ENCODE measurements at regions not wholly inside any gene's neighbourhood (a gene's known extent, or its start where the extent isn't known, plus 50 kb on each side); places are given as distances from the start of the nearest gene placed in this dataset.

DNA sequence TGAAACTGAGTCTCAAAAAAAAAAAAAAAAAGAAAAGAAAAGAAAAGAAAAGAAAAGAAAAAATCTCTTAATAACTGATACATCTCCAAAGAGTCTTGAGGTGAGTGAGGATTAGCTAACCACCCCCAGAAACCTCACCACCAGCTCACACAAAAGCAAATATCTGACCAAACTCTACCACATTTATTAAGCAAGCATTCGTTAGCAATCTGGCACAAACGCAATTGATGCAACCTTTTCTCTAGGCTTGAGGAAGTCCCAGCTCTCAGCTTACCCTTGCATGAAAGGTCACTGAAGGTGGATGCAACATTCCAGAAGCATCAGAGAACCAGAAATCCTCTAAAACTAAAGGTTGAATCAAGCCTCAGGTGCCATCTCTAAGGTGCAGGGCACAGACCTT lies 231.9 kb upstream of the BCOR start:
- DNase-seq = no peak
- Histone ChIP-seq H3K4me1 (no peaks in the 10 kb centered on the region), H3K4me3 (no peak overlapping the region), H3K36me3 (ENCODE audit: low read depth, missing control alignments) (no peaks in the 10 kb centered on the region), H3K9me3 (no peaks in the 10 kb centered on the region), H3K27ac (no peak overlapping the region), H3K27me3 (no peaks in the 10 kb centered on the region)
- WGBS, 2 donors = 87 to 92% methylated on average over 2 of the region's 2 CpGs
- TF ChIP-seq POLR2A (IDR thresholded peaks at IDR 0.05) = no peak
- TF ChIP-seq, protein P1, sequence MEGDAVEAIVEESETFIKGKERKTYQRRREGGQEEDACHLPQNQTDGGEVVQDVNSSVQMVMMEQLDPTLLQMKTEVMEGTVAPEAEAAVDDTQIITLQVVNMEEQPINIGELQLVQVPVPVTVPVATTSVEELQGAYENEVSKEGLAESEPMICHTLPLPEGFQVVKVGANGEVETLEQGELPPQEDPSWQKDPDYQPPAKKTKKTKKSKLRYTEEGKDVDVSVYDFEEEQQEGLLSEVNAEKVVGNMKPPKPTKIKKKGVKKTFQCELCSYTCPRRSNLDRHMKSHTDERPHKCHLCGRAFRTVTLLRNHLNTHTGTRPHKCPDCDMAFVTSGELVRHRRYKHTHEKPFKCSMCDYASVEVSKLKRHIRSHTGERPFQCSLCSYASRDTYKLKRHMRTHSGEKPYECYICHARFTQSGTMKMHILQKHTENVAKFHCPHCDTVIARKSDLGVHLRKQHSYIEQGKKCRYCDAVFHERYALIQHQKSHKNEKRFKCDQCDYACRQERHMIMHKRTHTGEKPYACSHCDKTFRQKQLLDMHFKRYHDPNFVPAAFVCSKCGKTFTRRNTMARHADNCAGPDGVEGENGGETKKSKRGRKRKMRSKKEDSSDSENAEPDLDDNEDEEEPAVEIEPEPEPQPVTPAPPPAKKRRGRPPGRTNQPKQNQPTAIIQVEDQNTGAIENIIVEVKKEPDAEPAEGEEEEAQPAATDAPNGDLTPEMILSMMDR (IDR thresholded peaks at IDR 0.05) = no peak
- intact Hi-C loops (cut with DNase I; ENCODE audit: low total_unique reads) = no loop called here

DNA sequence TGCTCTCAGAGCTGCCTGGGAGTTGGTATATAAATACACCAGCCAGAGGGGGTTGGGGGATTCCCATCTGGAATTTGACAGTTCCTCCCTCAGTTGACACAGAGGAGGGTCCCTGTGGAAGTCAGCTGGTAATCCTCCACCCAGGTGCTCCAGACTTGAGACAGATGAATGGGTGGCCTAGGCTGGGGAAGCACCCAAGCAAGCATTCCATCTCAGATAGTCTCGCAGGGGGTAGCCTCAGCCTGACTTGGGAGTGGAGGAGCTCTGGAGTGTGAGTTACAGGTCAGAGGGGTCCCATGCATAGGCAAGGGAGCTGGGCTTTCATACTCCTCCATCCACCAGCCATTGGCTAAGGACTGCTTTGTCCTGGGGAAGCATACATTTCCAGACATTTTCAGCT lies 229.3 kb upstream of the BCOR start:
- TF ChIP-seq, protein P1 (IDR thresholded peaks at IDR 0.05) = no peak
- no peak for TF ChIP-seq POLR2A (IDR thresholded peaks at IDR 0.05)
- H3K9me3 ChIP-seq = no peaks in the 10 kb centered on the region
- H3K4me1 ChIP-seq = no peaks in the 10 kb centered on the region
- no peak overlapping the region for H3K4me3 ChIP-seq
- intact Hi-C loops (cut with DNase I; ENCODE audit: low total_unique reads) = no loop called here
- H3K36me3 ChIP-seq (ENCODE audit: low read depth, missing control alignments) = no peaks in the 10 kb centered on the region
- H3K27me3 ChIP-seq = no peaks in the 10 kb centered on the region
- DNase-seq = no peak
- 80% methylated on average over 1 of the region's 1 CpG; no CpG with 5 or more reads in 1 of the 2 donors for WGBS, 2 donors
- H3K27ac ChIP-seq = no peak overlapping the region

DNA sequence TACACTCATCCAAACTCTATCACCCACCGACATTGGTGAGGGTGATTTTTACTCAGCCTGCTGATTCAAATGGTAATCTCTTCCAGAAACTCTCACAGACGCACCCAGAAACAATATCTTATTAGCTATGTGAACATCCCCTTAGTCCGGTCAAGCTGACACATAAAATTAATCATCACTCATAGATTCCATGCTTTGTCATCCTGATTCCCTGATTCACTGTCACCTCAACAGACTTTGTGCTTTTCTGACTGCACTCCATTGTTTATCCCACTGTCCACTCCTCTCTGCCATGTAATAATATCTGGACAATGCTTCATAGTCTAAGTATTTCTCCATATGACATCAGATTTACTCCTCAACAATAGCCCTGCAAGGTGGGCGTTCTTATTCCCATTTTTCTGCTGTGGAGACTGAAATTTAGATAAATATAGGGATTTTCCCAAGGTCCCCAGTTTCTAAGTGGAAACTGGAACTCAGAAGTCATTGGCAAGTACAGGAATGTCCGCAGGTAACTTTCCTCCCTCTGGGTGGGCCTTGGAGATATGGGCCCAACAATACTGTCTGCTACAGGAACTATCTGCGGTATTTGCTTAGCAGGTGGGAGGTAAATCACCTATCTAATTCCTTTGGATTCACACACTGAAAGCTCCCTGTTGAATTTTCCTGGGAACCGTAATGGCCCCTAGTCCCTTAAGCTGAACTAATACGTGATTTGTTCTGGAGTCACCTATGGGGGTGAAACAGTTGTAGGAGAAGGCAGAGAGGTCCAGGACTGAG lies 228.6 kb upstream of the BCOR start:
- 96 to 97% methylated on average over 8 of the region's 8 CpGs for WGBS, 2 donors
- Histone ChIP-seq H3K4me3 (no peak overlapping the region), H3K4me1 (no peaks in the 10 kb centered on the region), H3K36me3 (ENCODE audit: low read depth, missing control alignments) (no peaks in the 10 kb centered on the region), H3K27me3 (no peaks in the 10 kb centered on the region), H3K27ac (no peak overlapping the region), H3K9me3 (no peaks in the 10 kb centered on the region)
- intact Hi-C loops (cut with DNase I; ENCODE audit: low total_unique reads) = no loop called here
- no peak for DNase-seq
- TF ChIP-seq, protein P1 (IDR thresholded peaks at IDR 0.05) = no peak
- no peak for TF ChIP-seq POLR2A (IDR thresholded peaks at IDR 0.05)

DNA sequence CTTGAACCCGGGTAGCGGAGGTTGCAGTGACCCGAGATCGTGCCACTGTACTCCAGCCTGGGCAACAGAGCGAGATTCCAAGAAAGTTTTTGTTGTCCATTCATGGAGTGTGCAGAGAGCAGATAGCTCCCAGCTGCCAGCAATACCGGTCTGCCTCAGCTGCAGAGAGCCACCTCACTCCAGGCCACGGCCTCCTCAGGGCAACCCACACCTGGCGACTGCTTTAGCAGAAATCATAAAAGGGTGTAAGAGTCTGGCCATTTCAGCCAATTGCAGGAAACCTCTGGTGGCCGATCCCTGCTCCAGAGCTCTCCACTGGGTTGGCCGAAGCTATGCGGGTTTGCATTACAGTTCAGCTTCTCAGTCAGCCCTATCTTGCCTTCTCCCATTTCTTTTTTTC lies 227.4 kb upstream of the BCOR start:
- no peak overlapping the region for H3K4me3 ChIP-seq
- no peaks in the 10 kb centered on the region for H3K27me3 ChIP-seq
- TF ChIP-seq, protein P1 (IDR thresholded peaks at IDR 0.05) = no peak
- TF ChIP-seq POLR2A (IDR thresholded peaks at IDR 0.05) = no peak
- H3K36me3 ChIP-seq (ENCODE audit: low read depth, missing control alignments) = no peaks in the 10 kb centered on the region
- no peaks in the 10 kb centered on the region for H3K9me3 ChIP-seq
- no peaks in the 10 kb centered on the region for H3K4me1 ChIP-seq
- H3K27ac ChIP-seq = no peak overlapping the region
- 93 to 96% methylated on average over 9 to 11 of the region's 11 CpGs for WGBS, 2 donors
- intact Hi-C loops (cut with DNase I; ENCODE audit: low total_unique reads) = no loop called here
- no peak for DNase-seq

DNA sequence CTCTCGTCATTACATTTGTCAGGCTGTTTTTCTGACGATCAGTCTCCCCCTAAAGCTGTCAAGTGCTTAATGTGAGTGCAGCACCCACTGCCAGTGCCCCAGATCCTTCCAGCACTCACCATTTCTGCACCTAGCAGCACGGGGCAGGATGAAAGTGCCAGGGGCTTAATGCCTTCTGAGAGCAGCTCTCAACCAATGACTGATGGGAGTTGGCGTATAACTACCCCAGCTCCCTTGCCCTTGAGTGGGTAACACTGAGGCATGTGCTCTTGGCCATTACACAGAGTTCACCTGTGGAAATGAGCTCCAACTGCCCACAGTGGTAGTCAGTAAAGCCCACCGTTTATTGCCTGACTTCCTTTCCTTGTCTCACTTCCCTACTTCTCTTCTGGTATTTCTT lies 226.2 kb upstream of the BCOR start:
- Histone ChIP-seq H3K27me3 (no peaks in the 10 kb centered on the region), H3K36me3 (ENCODE audit: low read depth, missing control alignments) (no peaks in the 10 kb centered on the region), H3K4me3 (no peak overlapping the region), H3K4me1 (no peaks in the 10 kb centered on the region), H3K9me3 (no peaks in the 10 kb centered on the region), H3K27ac (no peak overlapping the region)
- no peak for TF ChIP-seq POLR2A (IDR thresholded peaks at IDR 0.05)
- TF ChIP-seq, protein P1 (IDR thresholded peaks at IDR 0.05) = no peak
- intact Hi-C loops (cut with DNase I; ENCODE audit: low total_unique reads) = no loop called here
- 82 to 86% methylated on average over 2 to 4 of the region's 5 CpGs for WGBS, 2 donors
- no peak for DNase-seq

Measured in testis (tissue), 2 donors.